ENCODE measurements at regions not wholly inside any gene's neighbourhood (a gene's known extent, or its start where the extent isn't known, plus 50 kb on each side); places are given as distances from the start of the nearest gene placed in this dataset.
A peak's percentile ranks its signal among the peaks of the same experiment; 100 is the strongest.

- no peak for DNase-seq (ENCODE audit: low spot score)
These were observed 87.1 kb upstream of the TNFAIP3 start for GRCh38 chr6:137779982-137780381.

- DNase-seq (ENCODE audit: low spot score), result no peak
These were observed 86.5 kb upstream of the TNFAIP3 start for GRCh38 chr6:137780447-137781034.

- no peak for DNase-seq (ENCODE audit: low spot score)
These were observed 85.4 kb upstream of the TNFAIP3 start for GRCh38 chr6:137781639-137782038.

GRCh38 chr6:137782166-137783039, 84.7 kb upstream of the TNFAIP3 start:
- DNase-seq (ENCODE audit: low spot score), result no peak

- no peak for DNase-seq (ENCODE audit: low spot score)
These were observed 83.3 kb upstream of the TNFAIP3 start for GRCh38 chr6:137783710-137784109.

GRCh38 chr6:137784583-137784982, 82.5 kb upstream of the TNFAIP3 start:
- no peak for DNase-seq (ENCODE audit: low spot score)

- no peak for DNase-seq (ENCODE audit: low spot score)
These were observed 80.0 kb upstream of the TNFAIP3 start for GRCh38 chr6:137787016-137787415.

GRCh38 chr6:137788248-137788647, 78.8 kb upstream of the TNFAIP3 start:
- no peak for DNase-seq (ENCODE audit: low spot score)

GRCh38 chr6:137791281-137792159, 75.5 kb upstream of the TNFAIP3 start:
- DNase-seq (ENCODE audit: low spot score), result no peak

GRCh38 chr6:137792160-137793033, 74.7 kb upstream of the TNFAIP3 start:
- no peak for DNase-seq (ENCODE audit: low spot score)

GRCh38 chr6:137793805-137794515, 73.1 kb upstream of the TNFAIP3 start:
- DNase-seq (ENCODE audit: low spot score), result no peak

- no peak for DNase-seq (ENCODE audit: low spot score)
These were observed 72.4 kb upstream of the TNFAIP3 start for GRCh38 chr6:137794516-137795201.

- DNase-seq (ENCODE audit: low spot score), result no peak
These were observed 71.6 kb upstream of the TNFAIP3 start for GRCh38 chr6:137795501-137795900.

- no peak for DNase-seq (ENCODE audit: low spot score)
These were observed 68.8 kb upstream of the TNFAIP3 start for GRCh38 chr6:137798261-137798660.

- DNase-seq (ENCODE audit: low spot score), result no peak
These were observed 68.2 kb upstream of the TNFAIP3 start for GRCh38 chr6:137798846-137799245.

GRCh38 chr6:137799950-137800568, 67.0 kb upstream of the TNFAIP3 start:
- DNase-seq (ENCODE audit: low spot score), result peak; percentile 64

- DNase-seq (ENCODE audit: low spot score), result no peak
These were observed 66.3 kb upstream of the TNFAIP3 start for GRCh38 chr6:137800762-137801161.

- no peak for DNase-seq (ENCODE audit: low spot score)
These were observed 65.5 kb upstream of the TNFAIP3 start for GRCh38 chr6:137801352-137802114.

Measured in mucosa of gallbladder (tissue), 1 donor.